ENCODE measurements at regions not wholly inside any gene's neighbourhood (a gene's known extent, or its start where the extent isn't known, plus 50 kb on each side); places are given as distances from the start of the nearest gene placed in this dataset.

DNA sequence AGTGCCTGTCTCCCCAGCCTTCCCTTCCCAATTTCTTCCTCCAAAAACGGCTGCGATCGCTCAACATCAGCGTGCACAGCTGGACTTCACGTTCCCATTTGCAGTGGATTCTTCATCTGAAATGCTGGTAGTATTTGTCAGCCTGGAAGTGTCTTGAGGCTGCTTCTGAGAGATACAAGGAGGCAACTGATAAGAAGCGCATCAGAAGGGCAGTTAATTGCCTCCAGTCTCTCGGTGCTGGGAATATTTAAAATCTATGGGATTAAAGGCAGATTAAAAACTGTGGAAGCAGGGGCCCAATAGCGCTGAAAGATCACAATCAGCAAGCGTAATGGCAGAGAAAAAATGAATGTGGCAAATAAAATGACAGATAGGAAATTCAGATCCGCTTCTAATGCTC, 450.0 kb downstream of the GATA3 start:
- DNase-seq = no peak

DNA sequence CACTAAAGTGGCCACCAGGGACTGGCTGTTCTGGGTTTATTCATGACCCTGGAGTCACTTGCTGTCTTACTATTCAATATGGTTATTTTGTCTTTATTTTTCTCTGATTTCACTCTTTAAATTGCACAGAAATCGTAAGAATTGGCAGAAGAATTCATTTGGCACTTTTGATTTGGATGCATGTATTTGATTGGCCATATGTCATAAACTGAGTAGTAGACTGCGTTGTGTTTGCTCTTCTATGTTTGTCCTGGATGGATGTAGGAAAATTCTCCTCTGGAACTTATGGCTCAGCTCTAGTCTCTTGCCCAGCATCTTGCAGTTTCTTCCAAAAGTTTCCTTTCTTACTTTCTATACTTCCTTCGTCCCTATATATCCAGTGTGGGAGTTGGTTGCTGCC, 452.7 kb downstream of the GATA3 start:
- no peak for DNase-seq

DNA sequence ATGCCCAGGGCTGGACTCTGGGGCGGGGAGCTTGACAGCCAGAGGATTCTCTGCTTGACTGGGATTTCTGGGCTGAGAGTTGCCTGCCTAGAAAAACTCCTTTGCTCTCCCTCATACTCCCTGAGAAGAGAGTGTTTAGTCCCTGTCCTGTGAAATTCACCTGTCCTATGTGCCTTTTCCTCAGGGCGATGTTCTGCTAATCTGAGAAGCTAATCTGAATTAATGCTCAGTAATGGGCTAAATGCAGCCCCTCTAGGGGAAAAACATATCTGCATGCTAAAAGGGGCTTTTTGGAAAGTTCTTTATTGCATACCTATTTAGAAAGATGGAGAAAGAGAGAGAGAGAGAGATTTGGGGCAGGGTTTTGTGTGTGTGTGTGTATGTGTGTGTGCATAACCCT, 454.4 kb downstream of the GATA3 start:
- no peak for DNase-seq

DNA sequence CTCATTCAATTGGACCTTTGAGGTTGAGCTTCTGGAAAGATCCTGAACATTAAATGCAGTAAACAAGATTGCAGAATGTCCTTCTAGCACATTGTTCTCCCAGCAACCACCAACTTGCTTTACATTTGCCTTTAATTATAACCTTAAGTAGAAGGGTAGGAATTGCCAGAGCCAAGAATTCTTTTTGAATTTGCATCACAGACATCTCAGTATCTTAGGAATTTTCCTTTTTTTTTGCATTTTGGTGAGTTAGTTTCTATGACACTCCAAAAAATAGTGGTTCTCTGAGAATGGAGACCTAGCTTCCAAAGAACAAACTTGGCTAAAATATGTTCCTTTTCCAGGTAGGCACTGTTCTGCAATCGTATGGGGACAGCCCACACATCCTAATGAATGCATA, 456.0 kb downstream of the GATA3 start:
- no peak for DNase-seq

DNA sequence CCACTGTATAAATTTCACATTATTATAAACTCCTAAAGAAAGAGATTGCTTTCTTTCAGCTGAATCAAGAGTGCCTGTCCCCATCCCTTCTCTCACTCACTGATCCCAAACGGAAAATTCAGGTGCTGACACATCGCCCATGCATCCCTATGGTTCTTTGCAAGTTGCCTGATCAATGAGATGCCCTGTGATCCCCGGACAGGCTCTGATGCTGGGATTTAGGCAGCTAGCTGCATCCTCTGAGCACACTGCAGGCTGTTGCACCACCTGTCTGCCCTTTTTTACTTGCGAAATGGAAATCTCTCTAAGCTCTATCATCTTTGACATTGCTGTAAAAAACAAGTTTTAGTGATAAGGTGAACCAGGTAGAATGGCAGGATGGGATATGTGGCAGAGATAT, 456.5 kb downstream of the GATA3 start:
- no peak for DNase-seq

GRCh38 chr10:8513155-8514147, 459.0 kb downstream of the GATA3 start:
- no peak for DNase-seq

- DNase-seq = no peak
These were observed 465.9 kb downstream of the GATA3 start for GRCh38 chr10:8520382-8520781.

GRCh38 chr10:8527773-8528172, 473.3 kb downstream of the GATA3 start:
- no peak for DNase-seq

- DNase-seq = no peak
These were observed 476.6 kb downstream of the GATA3 start for GRCh38 chr10:8531116-8531515.

GRCh38 chr10:8532647-8533046, 478.2 kb downstream of the GATA3 start:
- DNase-seq = no peak

GRCh38 chr10:8533462-8533861, 479.0 kb downstream of the GATA3 start:
- no peak for DNase-seq

DNA sequence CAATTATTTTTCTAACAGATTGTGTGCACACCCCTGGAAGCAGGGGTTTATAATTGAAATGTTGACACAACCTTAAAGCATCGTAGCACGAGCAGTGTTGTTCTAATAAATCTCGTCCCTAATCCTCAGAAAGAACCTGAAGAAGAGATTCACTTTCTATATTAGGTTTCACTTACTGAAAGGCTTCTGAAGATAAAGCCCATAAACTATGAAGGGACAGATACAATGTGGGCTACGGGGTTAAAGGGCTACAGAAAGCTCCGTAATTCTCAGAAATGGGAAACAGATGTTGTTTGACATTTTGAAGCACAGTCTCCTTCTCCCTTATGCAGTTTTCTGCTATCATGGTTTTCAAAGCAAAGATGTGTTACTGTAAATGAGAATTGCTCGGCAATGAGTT, 479.6 kb downstream of the GATA3 start:
- DNase-seq = no peak

DNA sequence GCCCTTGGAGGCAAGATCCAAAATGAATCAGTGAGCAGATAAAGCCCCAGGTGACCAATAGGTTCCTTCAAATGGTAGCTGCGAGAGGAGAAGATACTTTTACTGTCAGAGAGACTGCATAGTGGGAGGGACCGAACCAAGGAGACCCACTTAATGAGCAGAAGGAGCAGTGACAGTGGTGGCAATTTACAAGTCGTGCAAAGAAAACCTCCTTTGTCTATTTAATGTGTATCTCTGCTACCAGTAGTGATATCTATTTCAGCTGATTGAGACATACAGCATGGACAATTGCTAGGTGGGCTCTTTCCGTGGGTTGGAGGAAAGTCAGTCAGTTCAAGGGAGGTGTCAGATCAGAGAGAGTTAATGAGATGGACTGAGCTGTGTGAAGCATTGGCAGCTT, 480.4 kb downstream of the GATA3 start:
- DNase-seq = no peak

DNA sequence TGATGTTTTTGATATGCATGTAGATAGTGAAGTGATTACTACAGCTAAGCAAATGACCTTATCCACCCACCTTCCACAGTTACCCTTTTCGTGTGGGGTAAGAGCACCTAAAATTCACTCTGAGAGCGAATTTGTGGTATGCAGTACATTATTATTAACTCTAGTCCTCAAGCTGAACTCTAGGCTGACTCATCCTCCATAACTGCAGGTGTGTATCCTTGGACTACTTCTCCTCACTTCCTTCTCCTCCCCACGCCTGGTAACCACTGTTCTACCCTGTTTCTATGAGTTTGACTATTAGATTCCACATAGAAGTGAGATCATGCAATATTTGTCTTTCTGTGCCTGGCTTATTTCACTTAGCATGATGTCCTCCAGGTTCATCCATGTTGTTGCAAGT, 484.6 kb downstream of the GATA3 start:
- no peak for DNase-seq

DNA sequence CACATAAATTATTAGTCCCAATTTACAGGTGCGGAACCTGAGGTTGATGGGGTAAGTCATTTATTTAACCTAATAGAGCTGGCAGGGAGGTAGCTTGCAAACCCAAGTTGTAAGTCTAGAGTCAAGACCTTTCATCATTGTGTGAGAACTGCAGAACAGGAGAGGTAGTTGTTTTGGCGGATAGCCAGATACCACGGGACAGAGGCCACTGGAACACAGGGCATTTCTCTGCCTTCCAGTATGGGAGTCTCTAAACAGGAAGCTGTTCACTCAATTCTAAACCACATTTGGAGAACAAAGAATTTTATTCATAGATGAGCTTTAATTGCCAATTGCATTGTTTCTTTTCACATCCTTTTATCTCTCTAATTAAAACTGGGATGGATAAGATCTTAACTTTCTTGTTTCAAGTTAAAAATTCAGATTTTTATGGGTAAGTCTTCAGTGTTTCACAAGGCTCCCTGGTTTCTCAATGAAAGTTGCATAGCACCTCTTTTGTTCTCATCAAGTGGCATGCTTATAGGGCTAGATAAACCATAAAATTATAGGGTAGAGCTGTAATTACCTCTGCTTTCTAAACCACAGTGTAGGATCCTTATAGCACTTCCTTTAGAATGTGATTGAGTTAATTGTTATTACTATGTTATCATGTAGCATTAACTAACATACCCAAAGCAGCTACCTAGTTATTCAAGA, 489.0 kb downstream of the GATA3 start:
- no peak for DNase-seq

DNA sequence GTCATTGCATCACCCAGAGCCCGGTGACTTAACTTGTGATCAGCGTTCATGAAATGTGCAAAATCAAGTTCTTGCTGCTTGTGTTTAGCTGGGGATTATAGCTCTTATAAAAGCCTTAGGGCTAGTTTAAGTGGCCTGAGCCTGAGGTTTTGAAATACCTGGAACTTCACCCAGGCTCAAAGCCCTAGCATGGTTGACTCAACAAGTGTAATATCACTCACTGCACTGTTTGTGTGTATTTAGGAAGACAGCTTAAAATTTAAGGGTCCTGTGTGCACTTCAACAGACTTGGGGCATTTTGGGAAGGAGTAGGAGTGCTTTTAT, 489.5 kb downstream of the GATA3 start:
- no peak for DNase-seq

DNA sequence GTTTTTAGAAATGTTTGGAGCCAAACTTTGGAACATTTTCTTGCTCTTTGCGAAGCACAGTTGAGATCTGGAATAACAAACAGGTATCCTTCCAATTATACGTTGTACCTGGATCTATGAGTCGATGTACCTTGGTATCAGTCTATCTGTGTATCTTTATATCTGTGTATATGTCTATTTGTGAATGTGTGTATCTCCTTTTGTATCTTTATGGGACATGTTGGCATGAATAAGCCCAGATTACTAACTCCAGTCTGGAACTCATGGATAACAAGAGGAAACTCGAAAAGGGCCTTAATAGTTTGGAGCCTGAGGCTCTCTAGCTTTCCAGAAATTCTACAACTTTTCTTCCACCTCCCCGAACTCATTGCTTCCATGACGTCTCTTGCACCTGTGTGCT, 490.0 kb downstream of the GATA3 start:
- DNase-seq = no peak

DNA sequence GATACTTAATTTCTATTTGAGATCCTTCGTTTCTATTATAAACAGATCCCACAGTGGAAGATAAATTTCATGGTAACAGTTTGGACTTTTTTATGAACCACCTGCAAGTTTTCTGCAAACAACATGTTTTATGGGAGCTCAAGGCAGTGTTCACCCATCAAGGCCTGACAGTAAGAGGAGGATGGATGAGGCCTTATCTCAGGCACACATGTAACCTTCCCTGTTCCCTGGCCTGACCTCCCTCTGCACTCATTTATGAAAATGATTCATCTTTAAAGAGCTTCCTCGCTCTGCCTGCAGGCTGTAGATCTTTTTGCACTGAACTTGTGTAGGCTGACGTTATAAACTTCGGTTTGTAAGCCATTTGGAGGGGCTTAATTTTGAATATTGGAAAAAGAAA, 500.1 kb downstream of the GATA3 start:
- no peak for DNase-seq

DNA sequence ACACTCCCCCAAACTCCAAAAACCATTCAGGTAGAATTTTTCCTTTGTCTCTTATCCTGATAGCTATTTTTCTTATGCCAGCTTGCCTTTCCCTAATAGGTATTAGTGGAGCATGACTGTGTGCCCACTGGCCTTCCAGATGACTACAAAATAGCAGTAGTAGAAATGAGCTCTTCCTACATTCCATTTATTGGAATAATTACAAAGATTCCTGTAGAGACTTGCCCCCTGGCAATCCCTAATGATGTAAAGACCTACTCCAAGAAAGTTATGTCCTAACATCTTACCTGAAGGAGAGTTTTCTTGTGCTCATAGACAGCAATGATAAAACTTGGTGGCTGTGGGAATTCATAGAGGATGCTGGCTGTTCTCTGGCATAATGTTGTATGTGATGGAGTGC, 501.8 kb downstream of the GATA3 start:
- DNase-seq = no peak

DNA sequence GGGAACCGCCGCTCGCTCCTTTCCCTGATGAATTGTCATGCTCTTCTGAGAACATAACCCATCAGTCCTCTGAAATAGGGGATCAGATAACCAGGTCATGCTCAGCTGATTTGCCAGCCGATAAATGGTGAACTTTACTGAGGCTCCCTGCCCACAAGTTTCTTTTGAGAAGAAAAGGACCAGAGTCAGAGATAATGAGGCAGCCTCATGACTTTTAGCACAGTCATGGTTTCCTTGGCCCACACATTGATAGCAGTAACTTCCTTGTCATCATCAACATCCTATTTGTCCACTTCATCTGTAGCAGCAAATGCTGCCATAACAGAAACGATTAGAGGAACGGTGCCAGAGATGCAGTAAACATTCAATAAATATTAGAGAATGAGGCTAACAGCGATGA, 509.0 kb downstream of the GATA3 start:
- no peak for DNase-seq

- no peak for DNase-seq
These were observed 512.2 kb downstream of the GATA3 start for GRCh38 chr10:8566737-8567136.

DNA sequence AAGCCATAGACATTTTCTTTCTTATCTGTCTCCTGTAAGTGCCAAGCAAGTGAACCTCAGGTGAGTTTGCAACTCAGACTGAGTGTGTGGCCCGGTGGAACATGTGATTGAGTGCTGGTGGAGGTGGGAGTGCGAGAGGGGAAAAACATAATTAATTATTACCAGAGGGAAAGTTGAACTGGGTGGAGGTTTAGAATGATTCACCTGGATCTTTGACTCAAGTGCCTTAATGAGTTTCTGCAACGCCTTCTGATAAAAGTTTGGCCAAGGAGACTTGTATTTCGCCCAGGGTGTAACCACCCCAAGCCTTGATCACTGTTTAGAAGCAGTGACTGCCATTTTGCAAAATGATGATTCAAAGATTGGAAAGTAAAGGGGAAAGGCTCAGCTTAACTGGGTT, 513.9 kb downstream of the GATA3 start:
- DNase-seq = no peak

- DNase-seq = no peak
These were observed 521.1 kb downstream of the GATA3 start for GRCh38 chr10:8575620-8576019.

DNA sequence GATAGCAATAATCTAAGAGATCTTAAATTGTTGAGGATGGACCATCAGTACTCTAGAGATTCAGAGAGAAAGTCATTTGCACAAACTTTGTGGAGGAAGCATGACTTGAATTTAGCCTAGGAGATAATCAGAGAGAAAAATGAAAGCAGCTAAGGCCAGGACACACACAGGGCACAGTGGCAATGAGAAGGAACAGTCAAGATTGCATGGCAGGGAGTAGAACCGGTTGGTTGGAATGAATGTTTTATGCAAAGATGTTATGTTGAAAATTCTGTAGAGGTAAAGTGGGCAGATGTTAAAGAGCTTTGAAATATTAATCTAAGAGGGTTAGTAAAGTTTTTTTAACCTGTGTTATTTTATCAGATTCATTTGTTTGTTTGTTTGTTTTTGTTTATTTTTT, 521.8 kb downstream of the GATA3 start:
- no peak for DNase-seq

DNA sequence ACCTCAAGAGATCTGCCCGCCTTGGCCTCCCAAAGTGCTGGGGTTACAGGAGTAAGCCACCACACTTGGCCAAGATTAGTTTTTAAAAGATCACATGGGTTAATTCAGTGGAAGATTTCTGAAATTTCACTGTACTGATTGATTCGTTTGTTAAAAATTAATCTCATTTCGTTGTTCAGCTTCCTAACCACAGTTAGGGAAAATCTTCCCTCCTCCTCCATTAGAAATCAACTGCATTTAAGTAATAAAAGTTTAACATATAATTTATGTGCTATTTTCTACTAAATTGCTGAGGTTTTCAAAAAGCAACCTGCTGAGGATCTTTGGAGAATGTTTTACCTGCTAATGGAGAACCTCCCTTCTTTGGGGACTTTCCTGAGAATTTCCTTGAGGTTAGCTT, 522.4 kb downstream of the GATA3 start:
- no peak for DNase-seq
